Tibial nerve (tissue), 4 donors: ENCODE measurements at regions not wholly inside any gene's neighbourhood (a gene's known extent, or its start where the extent isn't known, plus 50 kb on each side); places are given as distances from the start of the nearest gene placed in this dataset.

Source experiments
- EP300 ChIP-seq, 2 donors: sonication (generic); formaldehyde crosslinking; IDR thresholded peaks; one replicate each; pipeline ENCODE4 v1.6.1; 2017; ENCODE audit warnings: antibody characterized with exemption in 2 of 2, mild to moderate bottlenecking in 1 of 2
- POLR2A ChIP-seq, 2 donors: fragments of 450-650 bp; IDR thresholded peaks; one replicate each; pipeline ENCODE4 v1.6.1; 2017; ENCODE audit warnings: antibody characterized with exemption in 2 of 2, mild to moderate bottlenecking in 2 of 2, moderate library complexity in 2 of 2
- TF ChIP-seq, protein P1 (sequence below), 5 experiments: fragments of 200-600 bp in 3 of 5; fragments of 450-650 bp in 2 of 5; sonication (generic) in 3 of 5; IDR thresholded peaks; one replicate each; pipeline ENCODE4 v1.5.1; 2016 to 2019; ENCODE audit warnings: antibody characterized with exemption in 5 of 5, mild to moderate bottlenecking in 3 of 5, moderate library complexity in 2 of 5

DNA sequence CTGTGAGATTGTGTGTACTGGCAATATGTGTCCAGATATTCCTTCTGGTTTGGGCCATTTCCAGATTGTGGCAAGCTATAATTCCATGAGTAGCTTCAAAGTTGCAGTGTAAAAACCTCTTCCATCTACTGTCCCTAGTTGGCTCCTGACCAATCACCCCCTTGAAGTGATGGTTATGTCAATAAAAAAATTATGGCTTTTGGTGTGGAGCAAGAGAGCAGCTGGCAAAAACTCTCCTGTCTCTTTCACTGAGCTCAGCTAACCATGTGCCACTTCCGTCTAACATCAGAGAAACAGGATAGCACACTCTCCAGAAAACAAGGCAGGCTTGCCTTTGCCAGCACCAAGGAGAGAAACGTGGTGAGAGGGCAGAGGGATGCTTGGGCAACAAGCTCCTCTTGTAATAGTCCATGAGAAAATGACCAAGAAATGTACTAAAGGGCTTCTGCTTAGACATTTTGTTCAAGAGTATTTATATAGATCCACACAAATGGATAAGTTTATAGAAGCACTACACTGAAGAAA lies 914.4 kb upstream of the SEMA6A start:
- TF ChIP-seq POLR2A (IDR thresholded peaks at IDR 0.05) = no peak
- TF ChIP-seq, protein P1, sequence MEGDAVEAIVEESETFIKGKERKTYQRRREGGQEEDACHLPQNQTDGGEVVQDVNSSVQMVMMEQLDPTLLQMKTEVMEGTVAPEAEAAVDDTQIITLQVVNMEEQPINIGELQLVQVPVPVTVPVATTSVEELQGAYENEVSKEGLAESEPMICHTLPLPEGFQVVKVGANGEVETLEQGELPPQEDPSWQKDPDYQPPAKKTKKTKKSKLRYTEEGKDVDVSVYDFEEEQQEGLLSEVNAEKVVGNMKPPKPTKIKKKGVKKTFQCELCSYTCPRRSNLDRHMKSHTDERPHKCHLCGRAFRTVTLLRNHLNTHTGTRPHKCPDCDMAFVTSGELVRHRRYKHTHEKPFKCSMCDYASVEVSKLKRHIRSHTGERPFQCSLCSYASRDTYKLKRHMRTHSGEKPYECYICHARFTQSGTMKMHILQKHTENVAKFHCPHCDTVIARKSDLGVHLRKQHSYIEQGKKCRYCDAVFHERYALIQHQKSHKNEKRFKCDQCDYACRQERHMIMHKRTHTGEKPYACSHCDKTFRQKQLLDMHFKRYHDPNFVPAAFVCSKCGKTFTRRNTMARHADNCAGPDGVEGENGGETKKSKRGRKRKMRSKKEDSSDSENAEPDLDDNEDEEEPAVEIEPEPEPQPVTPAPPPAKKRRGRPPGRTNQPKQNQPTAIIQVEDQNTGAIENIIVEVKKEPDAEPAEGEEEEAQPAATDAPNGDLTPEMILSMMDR (IDR thresholded peaks at IDR 0.05) = no peak
- no peak for TF ChIP-seq EP300 (IDR thresholded peaks at IDR 0.05)
